IMR-90 (cell line): ENCODE measurements at regions not wholly inside any gene's neighbourhood (a gene's known extent, or its start where the extent isn't known, plus 50 kb on each side); places are given as distances from the start of the nearest gene placed in this dataset.

Experiments
- ATAC-seq: fragments of 200-7000 bp; cut with Tn5 transposase; 2 replicates; pipeline ENCODE4 v1.9.1; 2020; ENCODE audit warnings: low read depth, mild to moderate bottlenecking, moderate library complexity
- BruUV-seq: library from RNA; stranded (reverse); fragments of 400-500 nt; replicated peaks from 2 replicates; lab custom pipeline; 2021; lab: Mats Ljungman, UMichigan
- CTCF ChIA-PET: fragments of 300-600 bp; formaldehyde crosslinking; extraction: SDS; loops from one replicate; lab custom pipeline; 2021; ENCODE audit warnings: antibody characterized with exemption; lab: Yijun Ruan, JAX
- POLR2A ChIA-PET: fragments of 300-600 bp; sonication (Branson Sonifier 250); formaldehyde crosslinking; loops from one replicate; lab custom pipeline; 2022; ENCODE audit warnings: antibody characterized with exemption; ENCODE audit not compliant: unreplicated experiment; lab: Charles Lee
- DNase-seq: peaks from one replicate; pipeline ENCODE4 v3.0.0; 2013
- H2AFZ ChIP-seq: replicated peaks from 2 replicates; pipeline ENCODE3; 2013; ENCODE audit warnings: low read length, mild to moderate bottlenecking; ENCODE audit not compliant: poor library complexity
- H2AK5ac ChIP-seq: 2 replicates; pipeline ENCODE4 v1.6.1; 2013; ENCODE audit warnings: low read depth, low read length, inconsistent platforms
- H2AK9ac ChIP-seq: replicated peaks from 2 replicates; pipeline ENCODE3; 2013; ENCODE audit warnings: mild to moderate bottlenecking, low read depth, low read length, moderate library complexity; ENCODE audit not compliant: poor library complexity
- H2BK120ac ChIP-seq: 2 replicates; pipeline ENCODE4 v1.6.1; 2013; ENCODE audit warnings: low read depth, low read length, inconsistent platforms
- H2BK15ac ChIP-seq: 3 replicates; pipeline ENCODE4 v1.6.1; 2013; ENCODE audit warnings: low read depth, low read length, inconsistent platforms
- H2BK20ac ChIP-seq: 2 replicates; pipeline ENCODE4 v1.6.1; 2013; ENCODE audit warnings: low read depth, mild to moderate bottlenecking, inconsistent platforms, low read length, moderate library complexity
- H2BK5ac ChIP-seq: 2 replicates; pipeline ENCODE4 v1.6.1; 2013; ENCODE audit warnings: mild to moderate bottlenecking, low read depth, low read length, inconsistent platforms; ENCODE audit not compliant: poor library complexity, severe bottlenecking
- H3K14ac ChIP-seq: replicated peaks from 2 replicates; pipeline ENCODE4 v1.6.1; 2013; ENCODE audit warnings: low read depth, low read length, inconsistent platforms
- H3K18ac ChIP-seq: 2 replicates; pipeline ENCODE4 v1.6.1; 2013; ENCODE audit warnings: low read depth, low read length, control low read depth
- H3K23ac ChIP-seq: 2 replicates; pipeline ENCODE4 v1.6.1; 2013; ENCODE audit warnings: low read depth, low read length, inconsistent platforms
- H3K27ac ChIP-seq: 2 replicates; pipeline ENCODE4 v1.5.1; 2013; ENCODE audit warnings: mild to moderate bottlenecking, control low read depth, low read length; ENCODE audit not compliant: insufficient read depth
- H3K27me3 ChIP-seq: 2 replicates; pipeline ENCODE4 v1.6.1; 2013; ENCODE audit warnings: low read length; ENCODE audit not compliant: control insufficient read depth, insufficient read depth
- H3K36me3 ChIP-seq: 2 replicates; pipeline ENCODE4 v1.6.1; 2013; ENCODE audit warnings: low read length, mixed read lengths; ENCODE audit not compliant: control insufficient read depth, insufficient read depth
- H3K4ac ChIP-seq: 2 replicates; pipeline ENCODE4 v1.6.1; 2013; ENCODE audit warnings: low read depth, low read length, inconsistent platforms
- H3K4me1 ChIP-seq: 2 replicates; pipeline ENCODE4 v1.6.1; 2013; ENCODE audit warnings: low read length, mixed read lengths; ENCODE audit not compliant: control insufficient read depth, insufficient read depth
- H3K4me2 ChIP-seq: 2 replicates; pipeline ENCODE4 v1.6.1; 2013; ENCODE audit warnings: low read depth, mild to moderate bottlenecking, control low read depth, low read length, moderate library complexity
- H3K4me3 ChIP-seq: 2 replicates; pipeline ENCODE4 v1.5.1; 2013; ENCODE audit warnings: low read depth, mild to moderate bottlenecking, control low read depth, low read length, moderate library complexity; ENCODE audit not compliant: insufficient read depth
- H3K56ac ChIP-seq: 2 replicates; pipeline ENCODE4 v1.6.1; 2013; ENCODE audit warnings: low read length, inconsistent platforms; ENCODE audit not compliant: insufficient read depth; ENCODE audit errors: extremely low read depth
- H3K79me1 ChIP-seq, 2 experiments: 2 replicates each; pipeline ENCODE4 v1.6.1; 2013; ENCODE audit warnings: low read length in 2 of 2, inconsistent platforms in 1 of 2, low read depth in 1 of 2
- H3K9ac ChIP-seq: 2 replicates; pipeline ENCODE4 v1.6.1; 2013; ENCODE audit warnings: low read depth, low read length, control low read depth
- H3K9me1 ChIP-seq: 2 replicates; pipeline ENCODE4 v1.6.1; 2013; ENCODE audit warnings: low read length, inconsistent platforms; ENCODE audit not compliant: insufficient read depth
- H3K9me3 ChIP-seq: 2 replicates; pipeline ENCODE4 v1.6.1; 2013; ENCODE audit warnings: low read length; ENCODE audit not compliant: control insufficient read depth, insufficient read depth
- H4K20me1 ChIP-seq: 2 replicates; pipeline ENCODE4 v1.6.1; 2013; ENCODE audit warnings: low read length, inconsistent platforms; ENCODE audit not compliant: insufficient read depth
- H4K5ac ChIP-seq: 2 replicates; pipeline ENCODE4 v1.6.1; 2013; ENCODE audit warnings: mild to moderate bottlenecking, low read depth, low read length, control low read depth
- H4K8ac ChIP-seq, 2 experiments: 2 replicates each; pipeline ENCODE4 v1.6.1; 2013; ENCODE audit warnings: low read depth in 2 of 2, low read length in 2 of 2, control low read depth in 1 of 2, inconsistent platforms in 1 of 2
- H4K91ac ChIP-seq: 2 replicates; pipeline ENCODE4 v1.6.1; 2013; ENCODE audit warnings: low read depth, low read length, inconsistent platforms; ENCODE audit not compliant: insufficient read depth
- BHLHE40 ChIP-seq: fragments of 150-350 bp; IDR thresholded peaks from 2 replicates; pipeline ENCODE4 v1.6.1; 2016; ENCODE audit warnings: mild to moderate bottlenecking, low read depth, low read length
- CEBPB ChIP-seq: IDR thresholded peaks from 2 replicates; pipeline ENCODE4 v1.6.1; 2012; ENCODE audit warnings: low read depth, low read length, improper control_type of control experiment
- CHD1 ChIP-seq: IDR thresholded peaks from 2 replicates; pipeline ENCODE4 v1.6.1; 2012; ENCODE audit warnings: low read depth, low read length, improper control_type of control experiment
- ELK1 ChIP-seq: fragments of 150-350 bp; IDR thresholded peaks from 2 replicates; pipeline ENCODE4 v1.6.1; 2016; ENCODE audit warnings: low read depth, mild to moderate bottlenecking, low read length, moderate library complexity, borderline replicate concordance
- FOS ChIP-seq: fragments of 150-350 bp; IDR thresholded peaks from 2 replicates; pipeline ENCODE4 v1.6.1; 2016; ENCODE audit warnings: low read depth, low read length
- MAFK ChIP-seq: IDR thresholded peaks from 2 replicates; pipeline ENCODE4 v1.6.1; 2012; ENCODE audit warnings: low read depth, low read length, improper control_type of control experiment
- MAZ ChIP-seq: IDR thresholded peaks from 2 replicates; pipeline ENCODE4 v1.6.1; 2012; ENCODE audit warnings: low read depth, mild to moderate bottlenecking, low read length, improper control_type of control experiment, moderate library complexity, borderline replicate concordance
- NFE2L2 ChIP-seq: fragments of 150-350 bp; IDR thresholded peaks from 2 replicates; pipeline ENCODE4 v1.6.1; 2016; ENCODE audit warnings: low read depth, mild to moderate bottlenecking, low read length
- RAD21 ChIP-seq: IDR thresholded peaks from 2 replicates; pipeline ENCODE4 v1.6.1; 2012; ENCODE audit warnings: low read length, improper control_type of control experiment
- RCOR1 ChIP-seq: IDR thresholded peaks from 2 replicates; pipeline ENCODE4 v1.6.1; 2012; ENCODE audit warnings: mild to moderate bottlenecking, low read length, improper control_type of control experiment; ENCODE audit not compliant: insufficient replicate concordance
- RFX5 ChIP-seq: IDR thresholded peaks from 2 replicates; pipeline ENCODE4 v1.8.0; 2012; ENCODE audit warnings: low read depth, mild to moderate bottlenecking, low read length, moderate library complexity
- SMC3 ChIP-seq: fragments of 150-350 bp; IDR thresholded peaks from 2 replicates; pipeline ENCODE4 v1.6.1; 2016; ENCODE audit warnings: low read depth, mild to moderate bottlenecking, antibody characterized with exemption, low read length, moderate library complexity
- USF2 ChIP-seq: fragments of 150-350 bp; IDR thresholded peaks from 2 replicates; pipeline ENCODE4 v1.6.1; 2017; ENCODE audit warnings: mild to moderate bottlenecking, antibody characterized with exemption, low read length, low read depth
- dilution Hi-C: fragments of 300-500 bp; cut with HindIII; formaldehyde crosslinking; loops from one replicate; pipeline ENCODE4 v1.14.3; 2018; ENCODE audit warnings: low sequenced_read_pairs; ENCODE audit not compliant: unreplicated experiment
- in situ Hi-C: fragments of 300-500 bp; cut with MboI; formaldehyde crosslinking; loops from 3 replicates; pipeline ENCODE4 v1.14.3; 2019; ENCODE audit warnings: low sequenced_read_pairs, inconsistent platforms, mixed read lengths
- intact Hi-C: fragments of 100-400 bp; cut with micrococcal nuclease; formaldehyde crosslinking; loops from 2 replicates; pipeline ENCODE4 v1.10.0; 2022

- no peak overlapping the region for H3K18ac ChIP-seq
- DNase-seq: no peak
- H3K9me1 ChIP-seq: no peaks in the 10 kb centered on the region
- no peak overlapping the region for H3K4ac ChIP-seq
- H3K4me2 ChIP-seq: no peak overlapping the region
- in situ Hi-C loops: no loop called here
- no peak overlapping the region for H4K91ac ChIP-seq
- H3K56ac ChIP-seq: no peak overlapping the region
- no peaks in the 10 kb centered on the region for H3K27me3 ChIP-seq
- H3K27ac ChIP-seq: no peak overlapping the region
- H3K4me1 ChIP-seq: no peaks in the 10 kb centered on the region
- no peak overlapping the region for H2AK9ac ChIP-seq
- ChIA-PET POLR2A (no interaction called here), CTCF (no interaction called here)
- no peak overlapping the region for H2BK20ac ChIP-seq
- no peak overlapping the region for H4K5ac ChIP-seq
- no peak overlapping the region for H2AFZ ChIP-seq
- H2BK15ac ChIP-seq: no peak overlapping the region
- no peak overlapping the region for H3K9ac ChIP-seq
- BruUV-seq: no TSS peak
- no peak overlapping the region for H4K8ac ChIP-seq
- no peaks in the 10 kb centered on the region for H3K36me3 ChIP-seq
- dilution Hi-C loops: no loop called here
- ATAC-seq: no peak
- no peak overlapping the region for H2AK5ac ChIP-seq
- H3K79me1 ChIP-seq: no peaks in the 10 kb centered on the region
- H3K4me3 ChIP-seq: no peak overlapping the region
- H3K14ac ChIP-seq: no peak overlapping the region
- no peak overlapping the region for H3K23ac ChIP-seq
- H2BK5ac ChIP-seq: no peak overlapping the region
- no peaks in the 10 kb centered on the region for H3K9me3 ChIP-seq
- TF ChIP-seq FOS (no peak), MAFK (no peak), RAD21 (no peak), USF2 (no peak), RCOR1 (no peak), NFE2L2 (no peak), MAZ (no peak), ELK1 (no peak), SMC3 (no peak), CHD1 (no peak), RFX5 (no peak), CEBPB (no peak), BHLHE40 (no peak)
- no peak overlapping the region for H2BK120ac ChIP-seq
- intact Hi-C loops: no loop called here
- H4K20me1 ChIP-seq: no peaks in the 10 kb centered on the region
Measured at GRCh38 chr4:157882901-157883300, 289.9 kb downstream of the GASK1B start.
